ENCODE measurements at regions not wholly inside any gene's neighbourhood (a gene's known extent, or its start where the extent isn't known, plus 50 kb on each side); places are given as distances from the start of the nearest gene placed in this dataset.
"Not testable (repeated sequence)": the region's sequence is repeated elsewhere in the genome, so short reads cannot be mapped to it uniquely, and the experiment has no call there.

DNA sequence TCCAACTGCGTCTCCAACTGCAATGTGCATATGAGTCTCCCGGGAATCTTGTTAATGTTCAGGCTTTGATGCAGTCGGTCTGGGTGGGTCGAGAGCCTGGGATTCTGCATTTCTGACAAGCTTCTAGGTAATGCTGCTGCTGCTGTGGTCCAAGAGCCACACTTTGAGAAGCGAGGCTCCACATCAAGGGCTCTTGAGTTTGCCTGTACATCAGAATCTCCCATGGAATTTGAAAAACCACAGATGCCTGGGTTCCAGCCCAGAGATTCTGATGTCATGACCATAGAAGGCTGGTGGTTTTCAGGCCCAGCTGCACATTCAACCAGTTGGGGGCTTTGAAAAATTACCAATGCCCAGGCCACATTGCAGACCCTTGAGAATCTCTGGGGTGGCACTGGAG is 93.9 kb upstream of the TARDBP start:
- Histone ChIP-seq H3K27me3 (no peaks in the 10 kb centered on the region), H3K4me1 (no peaks in the 10 kb centered on the region), H3K9me3 (no peaks in the 10 kb centered on the region), H3K27ac (no peak overlapping the region), H3K36me3 (no peaks in the 10 kb centered on the region), H3K4me3 (no peak overlapping the region)
- TF ChIP-seq, protein P1, sequence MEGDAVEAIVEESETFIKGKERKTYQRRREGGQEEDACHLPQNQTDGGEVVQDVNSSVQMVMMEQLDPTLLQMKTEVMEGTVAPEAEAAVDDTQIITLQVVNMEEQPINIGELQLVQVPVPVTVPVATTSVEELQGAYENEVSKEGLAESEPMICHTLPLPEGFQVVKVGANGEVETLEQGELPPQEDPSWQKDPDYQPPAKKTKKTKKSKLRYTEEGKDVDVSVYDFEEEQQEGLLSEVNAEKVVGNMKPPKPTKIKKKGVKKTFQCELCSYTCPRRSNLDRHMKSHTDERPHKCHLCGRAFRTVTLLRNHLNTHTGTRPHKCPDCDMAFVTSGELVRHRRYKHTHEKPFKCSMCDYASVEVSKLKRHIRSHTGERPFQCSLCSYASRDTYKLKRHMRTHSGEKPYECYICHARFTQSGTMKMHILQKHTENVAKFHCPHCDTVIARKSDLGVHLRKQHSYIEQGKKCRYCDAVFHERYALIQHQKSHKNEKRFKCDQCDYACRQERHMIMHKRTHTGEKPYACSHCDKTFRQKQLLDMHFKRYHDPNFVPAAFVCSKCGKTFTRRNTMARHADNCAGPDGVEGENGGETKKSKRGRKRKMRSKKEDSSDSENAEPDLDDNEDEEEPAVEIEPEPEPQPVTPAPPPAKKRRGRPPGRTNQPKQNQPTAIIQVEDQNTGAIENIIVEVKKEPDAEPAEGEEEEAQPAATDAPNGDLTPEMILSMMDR (IDR thresholded peaks at IDR 0.05) = no peak
- no peak for TF ChIP-seq POLR2A (IDR thresholded peaks at IDR 0.05)
- DNase-seq = no peak
- intact Hi-C loops (cut with DNase I; ENCODE audit: low total_unique reads) = no loop called here

DNA sequence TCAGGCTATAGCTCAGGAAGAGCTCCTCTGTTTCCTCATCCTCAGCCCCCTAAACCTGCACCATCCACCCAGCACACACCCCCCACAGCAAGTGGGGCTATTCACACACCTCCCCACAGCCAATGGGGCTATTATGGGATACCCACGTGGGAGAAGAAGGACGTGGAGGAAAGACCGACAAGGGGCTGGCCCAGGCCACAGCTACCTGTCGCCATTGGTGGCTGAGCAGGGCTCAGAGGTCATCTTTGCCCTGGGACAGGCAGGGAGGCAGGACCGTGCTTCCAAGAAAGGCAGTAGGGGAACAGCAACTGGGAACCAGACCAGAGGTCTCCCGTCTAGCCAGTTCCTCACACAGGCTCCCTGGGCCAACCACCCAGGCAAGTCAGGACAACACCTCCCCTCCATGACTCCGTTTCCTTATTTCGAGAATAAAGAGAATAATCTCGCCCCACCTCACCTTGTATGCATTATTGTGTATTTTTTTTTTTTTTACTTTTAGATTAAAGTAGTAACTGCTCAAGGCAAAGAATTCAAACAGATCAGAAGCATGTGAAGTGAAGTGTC is 92.3 kb upstream of the TARDBP start:
- H3K4me1 ChIP-seq = no peaks in the 10 kb centered on the region
- H3K27me3 ChIP-seq = no peaks in the 10 kb centered on the region
- no peak for DNase-seq
- H3K4me3 ChIP-seq = no peak overlapping the region
- H3K27ac ChIP-seq = no peak overlapping the region
- TF ChIP-seq, protein P1 (IDR thresholded peaks at IDR 0.05) = no peak
- no peak for TF ChIP-seq POLR2A (IDR thresholded peaks at IDR 0.05)
- intact Hi-C loops (cut with DNase I; ENCODE audit: low total_unique reads) = no loop called here
- no peaks in the 10 kb centered on the region for H3K9me3 ChIP-seq
- no peaks in the 10 kb centered on the region for H3K36me3 ChIP-seq

DNA sequence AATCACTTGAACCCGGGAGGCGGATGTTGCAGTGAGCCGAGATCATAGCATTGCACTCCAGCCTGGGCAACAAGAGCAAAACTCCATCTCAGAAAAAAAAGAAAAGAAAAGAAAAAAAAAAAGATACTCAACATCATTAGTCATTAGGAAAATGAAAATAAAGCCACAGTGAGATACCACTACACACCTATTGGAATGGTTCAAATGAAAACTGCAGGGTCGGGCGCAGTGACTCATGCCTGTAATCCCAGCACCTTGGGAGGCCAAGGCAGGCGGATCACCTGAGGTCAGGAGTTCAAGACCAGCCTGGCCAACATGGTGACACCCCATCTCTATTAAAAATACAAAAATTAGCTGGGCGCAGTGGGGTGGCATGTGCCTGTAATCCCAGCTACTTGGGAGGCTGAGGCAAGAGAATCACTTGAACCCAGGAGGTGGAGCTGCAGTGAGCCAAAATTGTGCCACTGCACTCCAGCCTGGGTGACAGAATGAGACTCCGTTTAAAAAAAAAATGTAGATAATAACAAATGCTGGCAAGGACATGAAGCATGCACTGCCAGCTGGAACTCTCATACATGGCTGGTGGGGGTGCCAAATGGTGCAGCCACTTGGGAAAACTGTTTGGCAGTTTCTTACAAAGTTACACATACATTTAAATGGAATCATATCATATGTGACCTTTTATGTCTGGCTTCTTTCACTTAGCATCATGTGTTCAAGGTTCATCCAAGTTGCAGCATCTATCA is 90.0 kb upstream of the TARDBP start:
- H3K4me1 ChIP-seq; intact Hi-C loops (cut with DNase I; ENCODE audit: low total_unique reads); DNase-seq; H3K27me3 ChIP-seq; H3K9me3 ChIP-seq; H3K27ac ChIP-seq; H3K4me3 ChIP-seq; H3K36me3 ChIP-seq: not testable (repeated sequence)

DNA sequence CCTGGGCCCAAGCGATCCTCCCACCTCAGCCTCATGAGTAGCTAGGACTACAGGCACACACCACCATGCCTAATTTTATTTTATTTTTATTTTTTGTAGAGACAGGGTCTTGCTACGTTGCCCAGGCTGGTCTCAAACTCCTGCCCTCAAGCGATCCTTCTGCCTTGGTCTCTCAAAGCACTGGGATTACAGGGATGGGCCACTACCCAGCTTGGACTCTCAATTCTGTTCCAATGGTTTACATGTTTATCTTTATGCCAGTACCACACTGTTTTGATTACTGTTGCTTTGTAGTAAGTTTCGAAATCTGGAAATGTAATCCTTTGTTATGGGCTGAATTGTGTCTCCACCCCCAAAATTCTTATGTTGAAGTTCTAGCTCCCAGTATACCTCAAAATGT is 88.4 kb upstream of the TARDBP start:
- Histone ChIP-seq H3K27ac (no peak overlapping the region), H3K4me1 (no peaks in the 10 kb centered on the region), H3K9me3 (no peaks in the 10 kb centered on the region), H3K27me3 (no peaks in the 10 kb centered on the region), H3K36me3 (no peaks in the 10 kb centered on the region), H3K4me3 (no peak overlapping the region)
- no peak for DNase-seq
- intact Hi-C loops (cut with DNase I; ENCODE audit: low total_unique reads) = no loop called here
- no peak for TF ChIP-seq POLR2A (IDR thresholded peaks at IDR 0.05)
- TF ChIP-seq, protein P1 (IDR thresholded peaks at IDR 0.05) = no peak

DNA sequence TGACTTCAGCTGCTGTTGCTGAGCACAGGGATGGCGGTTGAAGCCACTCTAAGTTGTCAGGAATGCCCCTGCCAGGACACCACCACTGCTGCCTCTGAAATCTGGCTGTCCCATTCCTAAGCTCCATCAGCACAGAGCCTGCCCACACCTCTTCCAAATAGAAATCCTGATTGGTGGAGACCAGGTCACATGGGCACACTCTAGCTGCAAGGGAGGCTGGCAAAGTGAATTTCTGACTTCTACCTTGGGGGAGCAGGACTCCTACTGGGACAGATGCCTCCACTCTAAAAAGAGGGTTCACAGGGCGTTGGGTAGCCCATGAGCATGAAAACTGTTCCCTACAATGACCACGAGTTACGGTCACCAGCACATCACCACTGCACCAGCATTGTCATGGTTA is 83.8 kb upstream of the TARDBP start:
- Histone ChIP-seq H3K9me3 (no peaks in the 10 kb centered on the region), H3K27me3 (no peaks in the 10 kb centered on the region), H3K36me3 (no peaks in the 10 kb centered on the region), H3K27ac (no peak overlapping the region), H3K4me1 (no peaks in the 10 kb centered on the region), H3K4me3 (no peak overlapping the region)
- intact Hi-C loops (cut with DNase I; ENCODE audit: low total_unique reads) = no loop called here
- DNase-seq = no peak
- TF ChIP-seq, protein P1 (IDR thresholded peaks at IDR 0.05) = no peak
- TF ChIP-seq POLR2A (IDR thresholded peaks at IDR 0.05) = no peak

Data from uterus (tissue), 3 donors.